ENCODE measurements at regions not wholly inside any gene's neighbourhood (a gene's known extent, or its start where the extent isn't known, plus 50 kb on each side); places are given as distances from the start of the nearest gene placed in this dataset.

DNA sequence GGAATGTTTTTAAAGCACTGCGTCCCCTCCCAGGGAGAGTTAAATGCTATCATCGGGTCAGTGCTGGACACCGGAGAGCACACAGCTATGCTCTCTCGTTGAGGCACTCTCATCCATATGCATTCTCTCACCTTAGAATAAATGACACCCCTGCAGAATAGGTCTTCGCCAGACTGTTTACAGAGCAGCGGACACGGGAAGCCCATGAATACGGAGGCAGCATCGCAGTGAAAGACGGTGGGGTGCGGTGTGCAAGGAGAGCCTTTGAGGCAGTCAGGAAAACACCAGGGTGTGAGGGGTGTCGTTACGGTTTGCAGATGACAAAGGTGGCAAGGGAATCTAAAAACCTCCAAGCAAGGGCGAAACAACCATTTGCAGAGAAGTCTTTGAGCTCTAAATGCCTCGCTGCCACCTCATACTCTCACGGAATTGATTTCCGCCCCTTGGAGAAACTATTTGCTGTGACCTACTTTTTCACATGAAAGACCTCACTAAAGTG, 169.2 kb upstream of the FHL2 start:
- TF ChIP-seq, protein P1, sequence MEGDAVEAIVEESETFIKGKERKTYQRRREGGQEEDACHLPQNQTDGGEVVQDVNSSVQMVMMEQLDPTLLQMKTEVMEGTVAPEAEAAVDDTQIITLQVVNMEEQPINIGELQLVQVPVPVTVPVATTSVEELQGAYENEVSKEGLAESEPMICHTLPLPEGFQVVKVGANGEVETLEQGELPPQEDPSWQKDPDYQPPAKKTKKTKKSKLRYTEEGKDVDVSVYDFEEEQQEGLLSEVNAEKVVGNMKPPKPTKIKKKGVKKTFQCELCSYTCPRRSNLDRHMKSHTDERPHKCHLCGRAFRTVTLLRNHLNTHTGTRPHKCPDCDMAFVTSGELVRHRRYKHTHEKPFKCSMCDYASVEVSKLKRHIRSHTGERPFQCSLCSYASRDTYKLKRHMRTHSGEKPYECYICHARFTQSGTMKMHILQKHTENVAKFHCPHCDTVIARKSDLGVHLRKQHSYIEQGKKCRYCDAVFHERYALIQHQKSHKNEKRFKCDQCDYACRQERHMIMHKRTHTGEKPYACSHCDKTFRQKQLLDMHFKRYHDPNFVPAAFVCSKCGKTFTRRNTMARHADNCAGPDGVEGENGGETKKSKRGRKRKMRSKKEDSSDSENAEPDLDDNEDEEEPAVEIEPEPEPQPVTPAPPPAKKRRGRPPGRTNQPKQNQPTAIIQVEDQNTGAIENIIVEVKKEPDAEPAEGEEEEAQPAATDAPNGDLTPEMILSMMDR (IDR thresholded peaks at IDR 0.05; ENCODE audit: low read depth, low read length, missing input control), result no peak
- no peak for TF ChIP-seq TAF1 (conservative IDR thresholded peaks at IDR 0.05)
- no peak for TF ChIP-seq JUND (IDR thresholded peaks at IDR 0.05)
- TF ChIP-seq, protein P2, sequence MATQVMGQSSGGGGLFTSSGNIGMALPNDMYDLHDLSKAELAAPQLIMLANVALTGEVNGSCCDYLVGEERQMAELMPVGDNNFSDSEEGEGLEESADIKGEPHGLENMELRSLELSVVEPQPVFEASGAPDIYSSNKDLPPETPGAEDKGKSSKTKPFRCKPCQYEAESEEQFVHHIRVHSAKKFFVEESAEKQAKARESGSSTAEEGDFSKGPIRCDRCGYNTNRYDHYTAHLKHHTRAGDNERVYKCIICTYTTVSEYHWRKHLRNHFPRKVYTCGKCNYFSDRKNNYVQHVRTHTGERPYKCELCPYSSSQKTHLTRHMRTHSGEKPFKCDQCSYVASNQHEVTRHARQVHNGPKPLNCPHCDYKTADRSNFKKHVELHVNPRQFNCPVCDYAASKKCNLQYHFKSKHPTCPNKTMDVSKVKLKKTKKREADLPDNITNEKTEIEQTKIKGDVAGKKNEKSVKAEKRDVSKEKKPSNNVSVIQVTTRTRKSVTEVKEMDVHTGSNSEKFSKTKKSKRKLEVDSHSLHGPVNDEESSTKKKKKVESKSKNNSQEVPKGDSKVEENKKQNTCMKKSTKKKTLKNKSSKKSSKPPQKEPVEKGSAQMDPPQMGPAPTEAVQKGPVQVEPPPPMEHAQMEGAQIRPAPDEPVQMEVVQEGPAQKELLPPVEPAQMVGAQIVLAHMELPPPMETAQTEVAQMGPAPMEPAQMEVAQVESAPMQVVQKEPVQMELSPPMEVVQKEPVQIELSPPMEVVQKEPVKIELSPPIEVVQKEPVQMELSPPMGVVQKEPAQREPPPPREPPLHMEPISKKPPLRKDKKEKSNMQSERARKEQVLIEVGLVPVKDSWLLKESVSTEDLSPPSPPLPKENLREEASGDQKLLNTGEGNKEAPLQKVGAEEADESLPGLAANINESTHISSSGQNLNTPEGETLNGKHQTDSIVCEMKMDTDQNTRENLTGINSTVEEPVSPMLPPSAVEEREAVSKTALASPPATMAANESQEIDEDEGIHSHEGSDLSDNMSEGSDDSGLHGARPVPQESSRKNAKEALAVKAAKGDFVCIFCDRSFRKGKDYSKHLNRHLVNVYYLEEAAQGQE (IDR thresholded peaks at IDR 0.05), result no peak

Data from liver (tissue), 3 donors.